ENCODE measurements at regions not wholly inside any gene's neighbourhood (a gene's known extent, or its start where the extent isn't known, plus 50 kb on each side); places are given as distances from the start of the nearest gene placed in this dataset.

DNA sequence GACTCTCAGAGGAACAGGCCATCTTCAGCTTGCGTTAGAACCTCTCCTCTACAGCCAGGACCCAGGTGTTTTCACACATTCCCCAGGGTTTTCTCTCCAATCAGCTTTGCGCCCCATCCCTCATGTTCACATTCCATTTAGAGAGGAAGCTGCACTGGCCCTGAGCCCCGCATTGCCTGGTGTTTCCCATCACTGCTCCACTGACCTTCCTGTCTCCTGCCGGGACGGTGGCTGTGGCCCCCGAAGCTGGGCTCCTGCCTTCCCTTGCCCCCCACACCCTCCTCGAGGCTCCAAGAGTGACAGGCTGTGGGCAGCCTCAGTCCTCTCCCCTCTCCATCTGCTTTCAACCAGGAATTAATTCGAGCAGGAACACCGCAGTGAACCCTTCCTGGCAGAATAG is 357.3 kb downstream of the THBS2 start:
- no peak for DNase-seq

GRCh38 chr6:168895102-168895812 is 358.4 kb downstream of the THBS2 start:
- DNase-seq = peak; percentile 51 to 65

GRCh38 chr6:168892031-168892430 is 361.6 kb downstream of the THBS2 start:
- DNase-seq = no peak

- DNase-seq = no peak
Measured at GRCh38 chr6:168890981-168891365, 362.7 kb downstream of the THBS2 start.

- DNase-seq = no peak
Measured at GRCh38 chr6:168890306-168890980, 363.2 kb downstream of the THBS2 start.

- DNase-seq = no peak
Measured at GRCh38 chr6:168888786-168889345, 364.8 kb downstream of the THBS2 start.

DNA sequence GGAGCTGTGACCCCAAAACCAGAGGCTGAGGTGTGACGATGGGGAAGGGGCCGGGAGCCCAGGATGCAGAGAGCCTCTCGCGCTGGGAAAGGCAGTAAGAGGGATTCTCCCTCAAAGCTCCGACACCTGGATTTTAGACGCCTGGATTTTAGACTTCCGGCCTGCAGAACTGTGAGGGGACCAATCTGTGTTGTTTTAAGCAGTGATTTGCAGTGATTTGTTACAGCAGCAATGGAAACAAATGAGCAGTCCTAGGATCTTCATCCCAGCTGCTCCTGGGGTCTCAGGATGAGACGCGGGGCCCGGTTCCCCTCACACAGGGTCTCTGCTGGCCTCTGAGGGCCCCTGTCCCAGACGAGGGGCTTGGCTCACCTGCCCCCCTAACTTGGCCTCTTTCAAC is 365.5 kb downstream of the THBS2 start:
- no peak for DNase-seq

- no peak for DNase-seq
Measured at GRCh38 chr6:168887621-168888020, 366.0 kb downstream of the THBS2 start.

- DNase-seq = no peak
Measured at GRCh38 chr6:168886964-168887363, 366.7 kb downstream of the THBS2 start.

GRCh38 chr6:168885751-168886742 is 367.6 kb downstream of the THBS2 start:
- DNase-seq = no peak

- no peak for DNase-seq
Measured at GRCh38 chr6:168885196-168885595, 368.4 kb downstream of the THBS2 start.

DNA sequence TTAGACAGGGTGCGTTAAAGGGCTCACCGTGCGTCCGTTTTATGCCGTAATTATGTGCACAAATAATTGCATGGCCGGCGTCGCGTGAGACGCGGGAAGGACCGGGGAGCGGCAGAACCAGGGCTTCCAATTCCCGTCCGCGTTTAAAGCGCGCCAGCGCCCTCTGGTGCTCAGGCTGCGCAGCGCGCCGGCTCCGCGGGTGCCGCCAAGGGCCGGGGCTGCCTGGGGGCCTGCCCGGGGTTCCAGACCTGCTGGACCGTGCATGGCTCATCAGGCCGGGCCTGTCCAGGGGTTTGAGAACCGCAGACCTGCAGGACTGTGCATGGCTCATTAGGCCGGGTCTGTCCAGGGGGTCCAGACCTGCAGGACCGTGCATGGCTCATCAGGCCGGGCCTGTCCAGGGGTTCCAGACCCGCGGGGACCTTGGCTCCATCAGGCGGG is 369.0 kb downstream of the THBS2 start:
- DNase-seq = peak; percentile 64 to 74

DNA sequence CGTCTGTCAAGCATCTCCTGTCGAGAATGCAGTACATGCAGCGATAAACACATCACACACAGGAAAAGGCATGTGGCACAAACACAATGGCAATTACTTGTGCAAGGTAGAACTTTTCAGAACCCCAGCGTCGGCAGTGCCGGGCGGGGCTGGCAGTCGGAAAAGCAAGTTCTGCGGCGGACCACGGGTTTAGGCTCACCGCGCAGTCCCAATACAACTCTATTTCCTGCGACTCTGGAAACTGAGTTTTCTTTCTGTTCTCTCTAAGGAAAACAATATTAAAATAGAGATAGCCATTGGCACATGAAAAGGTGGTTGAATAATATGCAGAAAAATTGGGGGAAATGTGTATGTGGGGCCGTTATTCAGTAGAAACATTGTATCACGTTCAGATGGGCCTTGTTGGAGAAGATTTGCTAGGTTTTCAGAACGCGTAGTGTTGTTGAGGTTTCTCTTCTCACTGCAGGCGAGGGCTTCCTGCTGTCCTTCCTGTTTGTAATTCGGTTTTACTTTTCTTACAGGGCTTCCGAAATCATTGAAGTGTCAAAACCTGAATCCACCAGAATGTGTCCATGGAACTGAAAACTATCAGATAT is 369.5 kb downstream of the THBS2 start:
- no peak for DNase-seq

DNA sequence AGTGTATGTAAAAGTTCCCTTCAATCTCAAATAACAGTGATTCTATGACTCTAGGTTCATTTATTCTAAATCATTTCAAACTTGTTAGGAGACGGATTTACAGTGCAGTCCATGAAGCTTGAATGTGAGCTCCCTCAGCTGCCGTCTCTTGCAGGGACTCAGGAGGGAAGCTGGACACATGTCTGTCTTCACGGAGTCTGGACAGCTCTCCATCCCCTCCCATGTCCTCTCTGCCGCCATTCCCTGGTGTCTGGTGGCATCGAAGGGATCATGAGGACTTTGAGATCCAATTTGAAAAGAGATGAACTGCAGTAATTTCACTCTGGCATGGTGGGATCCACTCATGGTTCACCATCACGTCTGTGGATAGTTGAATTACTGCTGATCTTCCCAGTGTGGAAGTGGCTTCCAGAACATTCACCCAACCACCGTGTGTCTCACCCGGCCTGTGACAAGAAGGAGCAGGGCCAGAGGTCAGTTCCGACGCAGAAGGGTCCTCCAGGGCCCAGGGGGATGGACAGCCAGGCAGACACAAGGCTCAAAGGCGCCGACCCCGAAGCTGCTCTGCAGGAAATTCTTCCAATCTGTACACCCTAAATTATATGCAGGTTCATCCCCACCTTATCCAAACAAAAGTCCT is 370.1 kb downstream of the THBS2 start:
- DNase-seq = no peak

DNA sequence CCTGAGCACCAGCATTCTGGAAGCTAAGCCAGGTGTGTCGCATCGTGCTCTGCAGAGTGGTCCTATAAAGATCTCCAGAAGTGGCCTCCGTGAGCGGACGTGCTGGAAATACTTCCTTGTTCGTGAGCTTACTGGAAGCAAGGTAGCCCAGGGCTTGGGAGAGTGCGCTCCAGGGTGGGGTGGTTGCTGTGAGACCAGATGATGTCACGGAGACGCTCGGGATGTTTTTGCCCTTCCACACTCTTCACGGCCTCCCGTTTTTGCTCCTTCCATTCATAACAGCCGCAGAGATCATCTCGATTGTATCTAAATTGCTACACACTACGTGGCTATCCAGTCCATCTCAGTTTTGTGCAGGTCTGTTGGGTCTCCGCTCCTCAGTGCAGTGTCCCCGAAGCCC is 373.4 kb downstream of the THBS2 start:
- no peak for DNase-seq

- no peak for DNase-seq
Measured at GRCh38 chr6:168877821-168878282, 375.8 kb downstream of the THBS2 start.

GRCh38 chr6:168876956-168877355 is 376.7 kb downstream of the THBS2 start:
- DNase-seq = no peak

DNA sequence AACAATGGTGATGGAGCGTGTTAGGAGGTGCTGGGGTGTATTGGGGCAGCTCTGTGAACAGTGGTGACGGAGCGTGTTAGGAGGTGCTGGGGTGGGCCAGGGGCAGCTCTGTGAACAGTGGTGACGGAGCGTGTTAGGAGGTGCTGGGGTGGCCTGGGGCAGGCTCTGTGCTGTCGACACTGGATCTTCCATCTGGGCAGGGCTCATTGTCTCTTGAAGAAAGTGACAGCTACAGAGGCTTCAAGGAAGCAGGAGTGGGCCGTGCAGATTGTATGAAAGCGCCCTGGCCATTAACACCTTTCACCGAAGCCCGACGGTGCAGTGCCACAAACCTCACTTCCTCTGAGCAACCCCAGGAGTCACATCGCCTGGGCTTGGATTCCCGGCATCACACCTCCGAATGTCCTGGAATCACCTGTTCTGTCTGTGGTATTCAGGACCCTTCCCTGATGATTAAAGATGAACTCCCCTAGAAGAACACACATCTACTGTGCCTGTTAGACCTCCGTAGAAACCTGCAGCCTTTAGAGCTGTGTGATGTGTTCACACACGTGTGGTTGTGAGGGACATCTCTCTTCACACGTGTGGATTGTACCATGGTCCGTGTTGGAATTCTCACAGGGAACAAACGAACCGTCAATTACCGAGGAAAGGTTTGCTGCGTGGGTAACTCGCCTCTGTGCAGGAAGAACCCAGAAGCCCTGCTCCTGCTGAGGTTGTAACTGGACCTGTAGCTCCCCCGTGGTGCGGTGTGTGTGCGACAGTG is 377.7 kb downstream of the THBS2 start:
- no peak for DNase-seq

GRCh38 chr6:168874637-168875036 is 379.0 kb downstream of the THBS2 start:
- no peak for DNase-seq

- DNase-seq = no peak
Measured at GRCh38 chr6:168873278-168874190, 380.1 kb downstream of the THBS2 start.

All from stimulated activated CD4-positive, alpha-beta T cell treated with anti-CD3 and anti-CD28 coated beads, Interleukin-4, amount 100 ng/mL, for 4 hours (primary cell).